ENCODE measurements at regions not wholly inside any gene's neighbourhood (a gene's known extent, or its start where the extent isn't known, plus 50 kb on each side); places are given as distances from the start of the nearest gene placed in this dataset.

DNA sequence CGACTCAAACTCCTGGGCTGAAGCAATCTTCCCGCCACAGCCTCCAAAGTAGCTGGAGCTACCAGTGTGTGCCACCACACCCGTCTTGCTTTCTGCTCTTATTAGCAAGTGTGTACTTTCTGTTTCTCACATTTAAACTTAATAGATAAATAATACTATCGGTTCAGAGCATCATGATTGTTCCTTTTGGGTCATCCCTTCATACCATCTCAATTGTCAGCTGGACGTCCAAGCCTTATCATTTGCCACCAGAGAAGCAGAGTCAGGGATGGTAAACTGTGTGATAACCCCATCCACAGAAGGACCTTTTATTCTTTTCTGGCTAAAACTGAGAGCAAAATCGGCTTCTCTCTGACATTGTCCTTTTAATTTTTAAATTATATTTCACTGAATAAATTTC is 279.8 kb upstream of the GOT2 start:
- TF ChIP-seq POLR2AphosphoS5 (IDR thresholded peaks at IDR 0.05) (no peak), CTCF (IDR thresholded peaks at IDR 0.05) (no peak)
